Retinal pigment epithelial cell (primary cell): ENCODE measurements at regions not wholly inside any gene's neighbourhood (a gene's known extent, or its start where the extent isn't known, plus 50 kb on each side); places are given as distances from the start of the nearest gene placed in this dataset.

Experiments used
- DNase-seq: peaks from one replicate; pipeline ENCODE4 v3.0.0-alpha.2; 2010; ENCODE audit warnings: low read depth
- H3K4me3 ChIP-seq: 2 replicates; pipeline ENCODE4 v1.5.1; 2011; ENCODE audit warnings: mild to moderate bottlenecking, low read length, control low read depth, moderate library complexity
- CTCF ChIP-seq: conservative IDR thresholded peaks from 2 replicates; pipeline ENCODE4 v1.5.1; 2011; ENCODE audit warnings: low read depth, low read length, control low read depth, inconsistent platforms

GRCh38 chr10:56063642-56064041 is 297.4 kb downstream of the ZWINT start:
- no peak for DNase-seq
- H3K4me3 ChIP-seq = no peak overlapping the region
- TF ChIP-seq CTCF = no peak

- DNase-seq = no peak
- TF ChIP-seq CTCF = no peak
- H3K4me3 ChIP-seq = no peak overlapping the region
Measured at GRCh38 chr10:56057860-56058259, 303.2 kb downstream of the ZWINT start.

- TF ChIP-seq CTCF = no peak
- DNase-seq = no peak
- no peak overlapping the region for H3K4me3 ChIP-seq
Measured at GRCh38 chr10:56035489-56035888, 325.6 kb downstream of the ZWINT start.

DNA sequence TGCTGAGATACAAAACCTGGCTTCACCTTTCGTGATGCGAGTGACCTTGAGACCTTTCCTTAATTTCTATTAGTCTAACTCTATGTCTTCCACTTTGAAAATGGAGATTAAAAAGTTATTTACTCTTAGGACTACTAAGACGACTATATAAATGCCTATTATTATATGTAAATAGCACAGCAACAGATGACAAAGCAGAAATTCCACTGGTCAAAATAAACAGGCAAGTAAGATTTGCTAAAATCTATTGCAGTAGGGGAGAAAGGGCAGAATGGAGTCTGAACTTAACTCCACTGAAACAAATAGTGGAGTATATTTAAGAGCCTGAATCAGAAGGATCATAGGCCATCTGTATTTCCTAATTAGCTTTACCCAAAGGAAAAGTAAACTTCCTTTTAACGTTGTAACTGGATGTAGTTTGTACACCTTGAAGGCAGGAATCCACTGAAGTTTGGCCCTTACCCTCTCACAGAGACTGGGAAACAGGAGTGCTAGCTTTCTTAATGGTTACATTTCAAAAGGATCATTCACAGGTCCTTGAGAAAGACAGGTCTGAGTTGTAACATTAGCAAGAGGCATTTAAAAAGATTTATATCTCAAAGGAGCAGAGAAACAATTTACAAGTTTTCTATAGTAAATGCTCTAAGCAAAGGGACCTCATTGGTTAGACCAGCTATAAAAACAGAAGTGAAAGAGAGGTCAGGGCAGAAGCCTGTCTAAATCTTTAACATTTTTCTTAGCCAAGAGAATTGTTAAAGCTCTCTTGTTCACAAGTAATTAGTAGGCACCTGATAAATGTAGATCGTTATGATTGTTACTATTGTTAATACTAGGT is 332.5 kb downstream of the ZWINT start:
- no peak for TF ChIP-seq CTCF
- no peak overlapping the region for H3K4me3 ChIP-seq
- DNase-seq = no peak

DNA sequence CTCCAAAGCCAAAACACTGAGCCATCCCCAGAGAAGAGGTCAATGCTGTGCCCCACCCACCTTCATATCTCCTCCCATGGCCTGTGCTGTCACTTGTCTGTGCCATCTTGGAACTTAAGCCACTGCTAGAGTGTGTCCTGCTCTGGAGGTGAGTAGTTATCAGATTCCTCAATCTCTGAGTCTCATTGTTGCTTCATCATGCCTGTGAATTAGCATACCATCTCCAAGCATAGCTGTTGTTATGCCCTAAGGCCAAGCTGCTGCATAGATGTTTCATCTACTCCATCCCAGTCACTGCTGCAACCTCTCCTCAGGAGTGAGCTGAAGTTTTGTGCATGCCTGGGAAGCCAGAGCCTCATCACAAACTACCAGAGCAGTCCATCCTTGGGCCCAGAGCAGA is 349.0 kb downstream of the ZWINT start:
- DNase-seq = no peak
- no peak for TF ChIP-seq CTCF
- H3K4me3 ChIP-seq = no peak overlapping the region

DNA sequence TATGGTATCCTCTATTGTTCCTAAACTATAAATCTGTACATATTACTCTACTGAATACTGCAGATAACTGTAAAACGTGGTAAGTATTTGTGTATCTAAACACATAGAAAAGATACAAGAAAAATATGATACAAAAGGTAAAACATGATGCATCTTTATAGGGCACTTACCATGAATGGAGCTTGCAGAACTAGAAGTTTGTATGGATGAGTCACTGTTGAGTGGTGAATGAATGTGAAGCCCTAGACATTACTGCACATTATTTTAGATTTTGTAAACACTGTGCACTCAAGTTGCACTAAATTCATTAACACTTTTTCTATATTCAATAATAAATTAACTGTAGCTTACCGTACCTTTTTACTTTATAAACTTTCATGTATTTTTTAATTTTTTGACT is 357.5 kb downstream of the ZWINT start:
- no peak for DNase-seq
- H3K4me3 ChIP-seq = no peak overlapping the region
- no peak for TF ChIP-seq CTCF

DNA sequence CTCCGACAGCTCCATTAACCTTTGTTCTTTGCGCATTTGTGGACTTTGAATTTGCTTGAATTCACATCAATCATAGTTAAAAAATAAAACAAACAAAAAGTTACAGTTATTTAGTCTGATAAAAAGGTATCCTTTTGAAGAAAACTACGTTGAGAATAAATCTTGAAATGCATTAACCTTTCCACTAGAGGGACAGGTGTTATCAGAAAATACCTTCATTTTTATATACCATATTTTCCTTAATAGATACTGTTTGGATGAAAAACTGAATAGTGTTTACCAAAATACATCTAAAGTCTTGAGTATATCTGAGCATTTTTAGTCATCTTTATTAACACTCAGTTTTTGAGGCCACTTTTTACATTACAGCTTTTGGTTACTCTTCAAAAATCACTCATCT is 371.9 kb downstream of the ZWINT start:
- H3K4me3 ChIP-seq = no peak overlapping the region
- peak; percentile 15 for TF ChIP-seq CTCF
- DNase-seq = no peak
